ENCODE measurements at regions not wholly inside any gene's neighbourhood (a gene's known extent, or its start where the extent isn't known, plus 50 kb on each side); places are given as distances from the start of the nearest gene placed in this dataset.

GRCh38 chr2:236692937-236693336 lies 123.3 kb downstream of the ACKR3 start:
- TF ChIP-seq, protein P1, sequence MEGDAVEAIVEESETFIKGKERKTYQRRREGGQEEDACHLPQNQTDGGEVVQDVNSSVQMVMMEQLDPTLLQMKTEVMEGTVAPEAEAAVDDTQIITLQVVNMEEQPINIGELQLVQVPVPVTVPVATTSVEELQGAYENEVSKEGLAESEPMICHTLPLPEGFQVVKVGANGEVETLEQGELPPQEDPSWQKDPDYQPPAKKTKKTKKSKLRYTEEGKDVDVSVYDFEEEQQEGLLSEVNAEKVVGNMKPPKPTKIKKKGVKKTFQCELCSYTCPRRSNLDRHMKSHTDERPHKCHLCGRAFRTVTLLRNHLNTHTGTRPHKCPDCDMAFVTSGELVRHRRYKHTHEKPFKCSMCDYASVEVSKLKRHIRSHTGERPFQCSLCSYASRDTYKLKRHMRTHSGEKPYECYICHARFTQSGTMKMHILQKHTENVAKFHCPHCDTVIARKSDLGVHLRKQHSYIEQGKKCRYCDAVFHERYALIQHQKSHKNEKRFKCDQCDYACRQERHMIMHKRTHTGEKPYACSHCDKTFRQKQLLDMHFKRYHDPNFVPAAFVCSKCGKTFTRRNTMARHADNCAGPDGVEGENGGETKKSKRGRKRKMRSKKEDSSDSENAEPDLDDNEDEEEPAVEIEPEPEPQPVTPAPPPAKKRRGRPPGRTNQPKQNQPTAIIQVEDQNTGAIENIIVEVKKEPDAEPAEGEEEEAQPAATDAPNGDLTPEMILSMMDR (IDR thresholded peaks at IDR 0.05; ENCODE audit: low read depth, low read length), result no peak
- DNase-seq (ENCODE audit: extremely low read depth, low read depth), result no peak

DNA sequence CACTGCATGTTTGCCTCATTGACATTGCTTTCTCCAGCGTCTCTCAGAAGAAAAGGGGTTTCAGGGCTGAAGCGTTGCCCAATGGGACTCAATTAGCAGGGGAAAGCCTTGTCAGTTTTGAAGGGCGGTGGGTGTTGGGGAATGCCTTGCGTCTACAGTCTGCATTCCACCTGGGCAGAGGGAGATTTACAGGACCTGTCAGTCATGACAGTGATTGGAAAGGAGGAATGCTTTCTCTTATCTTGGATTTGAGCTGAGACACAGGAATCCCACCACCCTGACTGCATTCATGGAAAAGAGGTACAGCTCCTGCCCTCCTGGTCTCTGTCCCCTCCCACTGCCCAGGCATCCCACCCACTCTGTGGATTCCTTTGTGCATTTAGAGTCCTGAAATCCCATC lies 123.9 kb downstream of the ACKR3 start:
- TF ChIP-seq, protein P1 (IDR thresholded peaks at IDR 0.05; ENCODE audit: low read depth, low read length), result no peak

DNA sequence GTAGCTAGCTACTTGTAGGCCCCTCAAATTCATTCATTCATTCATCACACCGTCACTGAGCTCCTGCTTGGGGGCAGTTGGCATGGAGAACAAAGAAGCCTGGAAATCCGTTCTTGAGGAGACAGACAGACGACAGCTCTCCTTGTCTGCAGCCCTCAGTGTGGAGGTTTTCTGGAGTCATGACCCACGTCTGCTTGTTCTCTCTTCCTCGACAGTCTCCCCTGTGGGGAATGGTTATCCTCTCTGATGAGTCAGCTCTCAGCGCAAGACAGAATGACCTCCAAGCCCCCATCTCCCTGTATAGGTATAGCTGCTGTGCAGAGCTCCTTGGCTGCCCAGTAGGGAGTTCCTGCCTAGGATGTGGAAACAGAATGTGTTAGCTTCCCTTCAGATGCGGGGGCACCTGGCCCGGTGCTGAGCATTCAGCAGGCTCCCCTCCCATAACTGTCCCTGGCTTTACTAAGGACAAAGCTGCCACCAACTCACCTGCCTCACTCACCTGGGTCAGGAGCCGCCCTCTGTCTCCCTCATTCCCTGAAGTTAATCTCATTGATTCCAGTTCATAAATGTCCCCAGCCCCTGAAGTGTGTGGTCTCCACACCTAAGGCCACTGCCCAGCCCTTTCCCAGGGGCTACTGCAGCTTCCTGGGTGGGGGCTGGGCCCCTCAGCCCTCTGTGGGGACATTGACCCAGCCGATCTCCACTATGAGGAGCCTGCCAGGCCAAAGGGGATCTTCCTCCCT lies 124.7 kb downstream of the ACKR3 start:
- no peak for DNase-seq (ENCODE audit: extremely low read depth, low read depth)
- TF ChIP-seq, protein P1 (IDR thresholded peaks at IDR 0.05; ENCODE audit: low read depth, low read length), result no peak

More for the DNA sequence above, 123.9 kb downstream of the ACKR3 start:
- DNase-seq (ENCODE audit: extremely low read depth, low read depth), result no peak

DNA sequence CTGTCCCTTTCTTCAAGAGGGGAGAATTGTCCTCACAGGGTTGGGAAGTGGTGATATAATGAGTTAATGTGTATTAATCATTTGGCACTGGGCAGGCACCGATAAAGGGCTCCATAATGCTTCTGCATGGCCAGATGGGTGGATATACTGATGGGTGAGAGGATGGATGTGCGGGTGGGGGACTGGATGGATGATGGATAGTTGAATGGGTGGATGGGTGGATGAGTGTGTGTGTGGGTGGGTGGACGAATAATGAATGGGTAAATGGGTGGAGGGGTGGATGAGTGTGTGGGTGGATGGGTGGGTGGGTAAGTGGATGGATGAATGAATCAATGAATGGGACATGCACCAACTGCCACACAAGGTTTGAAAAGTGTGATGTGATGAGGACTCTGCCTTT lies 127.2 kb downstream of the ACKR3 start:
- DNase-seq (ENCODE audit: extremely low read depth, low read depth), result no peak
- TF ChIP-seq, protein P1 (IDR thresholded peaks at IDR 0.05; ENCODE audit: low read depth, low read length), result no peak

- TF ChIP-seq, protein P1 (IDR thresholded peaks at IDR 0.05; ENCODE audit: low read depth, low read length), result no peak
- no peak for DNase-seq (ENCODE audit: extremely low read depth, low read depth)
These were observed 128.5 kb downstream of the ACKR3 start for GRCh38 chr2:236698016-236698627.

DNA sequence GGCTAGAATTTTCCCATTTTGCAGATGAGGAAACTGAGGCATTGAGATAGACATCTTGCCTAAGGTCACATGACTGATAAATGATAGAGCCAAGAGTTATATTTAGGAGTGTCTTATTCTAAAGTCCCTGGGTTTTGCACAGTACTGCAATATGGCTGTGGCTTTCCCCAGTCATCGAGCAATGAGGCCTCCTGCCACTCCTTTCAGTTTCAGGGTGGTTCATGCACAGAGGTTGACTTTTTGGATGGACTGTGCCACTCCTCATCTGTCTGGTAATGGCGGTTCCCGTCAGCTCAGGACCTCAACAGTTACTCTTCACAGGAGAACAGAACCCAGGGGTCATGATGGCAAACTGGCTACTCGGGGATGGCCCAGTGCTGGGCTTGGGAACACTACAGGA lies 131.1 kb downstream of the ACKR3 start:
- no peak for DNase-seq (ENCODE audit: extremely low read depth, low read depth)
- TF ChIP-seq, protein P1 (IDR thresholded peaks at IDR 0.05; ENCODE audit: low read depth, low read length), result no peak

- no peak for DNase-seq (ENCODE audit: extremely low read depth, low read depth)
- TF ChIP-seq, protein P1 (IDR thresholded peaks at IDR 0.05; ENCODE audit: low read depth, low read length), result no peak
These were observed 133.2 kb downstream of the ACKR3 start for GRCh38 chr2:236702657-236703372.

All from AG09319 (cell line).